H1 (cell line): ENCODE measurements at regions not wholly inside any gene's neighbourhood (a gene's known extent, or its start where the extent isn't known, plus 50 kb on each side); places are given as distances from the start of the nearest gene placed in this dataset.
A peak's percentile ranks its signal among the peaks of the same experiment; 100 is the strongest.

Source experiments
- CTCF ChIA-PET: fragments of 300-600 bp; sonication (Branson Sonifier 250); formaldehyde crosslinking; loops from one replicate; lab custom pipeline; 2021; ENCODE audit not compliant: partially characterized antibody; lab: Charles Lee
- POLR2A ChIA-PET: fragments of 300-600 bp; sonication (Branson Sonifier 250); formaldehyde crosslinking; loops from one replicate; lab custom pipeline; 2021; ENCODE audit warnings: inconsistent platforms; ENCODE audit not compliant: partially characterized antibody; lab: Charles Lee
- DNase-seq, 2 experiments: peaks; one replicate each; pipeline versions ENCODE4 v3.0.0 to v3.0.0-alpha.2; 2010 to 2022; ENCODE audit warnings: low spot score in 2 of 2, low read depth in 1 of 2, mixed read lengths in 1 of 2
- FAIRE-seq: peaks from 2 replicates; lab custom pipeline; 2011; peaks lifted over from hg19 to GRCh38; lab: Jason Lieb, UNC
- H2AFZ ChIP-seq: 2 replicates; pipeline ENCODE4 v1.8.1; 2012; ENCODE audit warnings: low read length, inconsistent platforms
- H2AK5ac ChIP-seq: 2 replicates; pipeline ENCODE4 v1.6.1; 2013; ENCODE audit warnings: low read depth, low read length
- H2BK120ac ChIP-seq: replicated peaks from 2 replicates; pipeline ENCODE3; 2013; ENCODE audit warnings: low read depth, low read length, inconsistent platforms
- H2BK12ac ChIP-seq: 2 replicates; pipeline ENCODE4 v1.6.1; 2013; ENCODE audit warnings: low read depth, low read length
- H2BK15ac ChIP-seq: 2 replicates; pipeline ENCODE4 v1.6.1; 2013; ENCODE audit warnings: low read length
- H2BK20ac ChIP-seq: 2 replicates; pipeline ENCODE4 v1.6.1; 2013; ENCODE audit warnings: low read length
- H2BK5ac ChIP-seq: 2 replicates; pipeline ENCODE4 v1.6.1; 2013; ENCODE audit warnings: low read depth, low read length
- H3K14ac ChIP-seq: 2 replicates; pipeline ENCODE4 v1.6.1; 2013; ENCODE audit warnings: inconsistent platforms; ENCODE audit not compliant: insufficient read length
- H3K18ac ChIP-seq: 2 replicates; pipeline ENCODE4 v1.6.1; 2013; ENCODE audit warnings: low read length; ENCODE audit errors: extremely low read depth
- H3K23ac ChIP-seq: 2 replicates; pipeline ENCODE4 v1.6.1; 2013; ENCODE audit warnings: inconsistent platforms; ENCODE audit not compliant: insufficient read length
- H3K23me2 ChIP-seq: 2 replicates; pipeline ENCODE4 v1.6.1; 2013; ENCODE audit warnings: low read depth, low read length
- H3K27ac ChIP-seq: 2 replicates; pipeline ENCODE4 v1.6.1; 2011; ENCODE audit warnings: low read depth, low read length, inconsistent platforms
- H3K27me3 ChIP-seq, 4 experiments: replicated peaks in 1 of 4; 1 replicate in 1 of 4; 2 replicates in 3 of 4; pipeline versions ENCODE4 v1.6.1 to v1.8.1; 2011 to 2013; ENCODE audit warnings: low read length in 3 of 4, mild to moderate bottlenecking in 3 of 4, inconsistent platforms in 2 of 4, mixed read lengths in 2 of 4, moderate library complexity in 1 of 4; ENCODE audit not compliant: control insufficient read depth in 3 of 4, insufficient read depth in 3 of 4; ENCODE audit errors: extremely low read depth in 1 of 4
- H3K36me3 ChIP-seq, 4 experiments: 2 replicates each; pipeline versions ENCODE4 v1.6.1 to v1.8.1; 2011 to 2013; ENCODE audit warnings: mild to moderate bottlenecking in 4 of 4, low read length in 3 of 4, moderate library complexity in 2 of 4, control low read depth in 1 of 4, inconsistent platforms in 1 of 4; ENCODE audit not compliant: insufficient read depth in 4 of 4, control insufficient read depth in 2 of 4
- H3K4ac ChIP-seq: replicated peaks from 2 replicates; pipeline ENCODE3; 2013; ENCODE audit warnings: low read length, low read depth, mixed read lengths, inconsistent platforms; ENCODE audit not compliant: insufficient read length
- H3K4me1 ChIP-seq, 4 experiments: replicated peaks in 1 of 4; 1 replicate in 1 of 4; 2 replicates in 3 of 4; pipeline versions ENCODE4 v1.6.1 to v1.8.1; 2011 to 2013; ENCODE audit warnings: low read length in 3 of 4, inconsistent platforms in 2 of 4, mixed read lengths in 1 of 4; ENCODE audit not compliant: insufficient read depth in 4 of 4, control insufficient read depth in 3 of 4
- H3K4me2 ChIP-seq, 2 experiments: 2 replicates each; pipeline versions ENCODE4 v1.6.1 to v1.8.1; 2011 to 2013; ENCODE audit warnings: low read depth in 2 of 2, low read length in 2 of 2, control low read depth in 1 of 2, inconsistent platforms in 1 of 2, mild to moderate bottlenecking in 1 of 2; ENCODE audit not compliant: insufficient read depth in 1 of 2
- H3K4me3 ChIP-seq, 4 experiments: fragments of 200-600, 300-600 bp in 1 of 4; sonication (generic), shearing (Covaris generic), sonication (Bioruptor Twin) in 1 of 4; 2 replicates each; pipeline versions ENCODE4 v1.5.1 to v1.8.1; 2011 to 2016; ENCODE audit warnings: low read length in 4 of 4, low read depth in 3 of 4, control low read depth in 2 of 4, inconsistent platforms in 2 of 4, mild to moderate bottlenecking in 2 of 4, mixed read lengths in 1 of 4, moderate library complexity in 1 of 4; ENCODE audit not compliant: insufficient read depth in 2 of 4; ENCODE audit errors: extremely low read depth in 1 of 4
- H3K56ac ChIP-seq: replicated peaks from 2 replicates; pipeline ENCODE3; 2013; ENCODE audit warnings: low read depth, mild to moderate bottlenecking, mixed read lengths, low read length, inconsistent platforms; ENCODE audit not compliant: insufficient read length
- H3K79me1 ChIP-seq: 2 replicates; pipeline ENCODE4 v1.6.1; 2013; ENCODE audit warnings: low read depth, low read length, control low read depth
- H3K79me2 ChIP-seq, 2 experiments: 2 replicates each; pipeline versions ENCODE4 v1.6.1 to v1.8.1; 2012 to 2013; ENCODE audit warnings: low read length in 2 of 2, mild to moderate bottlenecking in 2 of 2, inconsistent platforms in 1 of 2; ENCODE audit not compliant: insufficient read depth in 2 of 2, control insufficient read depth in 1 of 2
- H3K9ac ChIP-seq, 4 experiments: replicated peaks in 1 of 4; 1 replicate in 1 of 4; 2 replicates in 3 of 4; pipeline versions ENCODE4 v1.6.1 to v1.8.1; 2011 to 2013; ENCODE audit warnings: low read depth in 3 of 4, low read length in 3 of 4, control low read depth in 2 of 4, mild to moderate bottlenecking in 2 of 4, moderate library complexity in 2 of 4, inconsistent platforms in 1 of 4; ENCODE audit errors: extremely low read depth in 1 of 4
- H3K9me3 ChIP-seq, 2 experiments: 2 replicates each; pipeline versions ENCODE4 v1.6.1 to v1.8.1; 2012 to 2013; ENCODE audit warnings: mild to moderate bottlenecking in 2 of 2, moderate library complexity in 2 of 2, control low read depth in 1 of 2, inconsistent platforms in 1 of 2, low read depth in 1 of 2, low read length in 1 of 2, mixed read lengths in 1 of 2; ENCODE audit not compliant: insufficient read depth in 2 of 2
- H4K20me1 ChIP-seq, 2 experiments: replicated peaks in 1 of 2; 2 replicates each; pipeline versions ENCODE3 to v1.8.1; 2011 to 2013; ENCODE audit warnings: inconsistent platforms in 2 of 2, low read length in 2 of 2, mild to moderate bottlenecking in 1 of 2; ENCODE audit not compliant: insufficient read depth in 2 of 2, control insufficient read depth in 1 of 2
- H4K5ac ChIP-seq: 2 replicates; pipeline ENCODE4 v1.6.1; 2013; ENCODE audit warnings: low read length, low read depth, mixed read lengths, inconsistent platforms; ENCODE audit not compliant: insufficient read length
- H4K8ac ChIP-seq: 2 replicates; pipeline ENCODE4 v1.8.0; 2013; ENCODE audit warnings: mild to moderate bottlenecking, moderate library complexity, low read length, inconsistent platforms; ENCODE audit not compliant: insufficient read depth; ENCODE audit errors: extremely low read depth
- H4K91ac ChIP-seq: replicated peaks from 2 replicates; pipeline ENCODE3; 2013; ENCODE audit warnings: low read length, mixed read lengths, inconsistent platforms; ENCODE audit not compliant: insufficient read length
- ATF3 ChIP-seq: IDR thresholded peaks from 2 replicates; pipeline ENCODE4 v1.6.1; 2011; ENCODE audit warnings: low read depth, mild to moderate bottlenecking, low read length; ENCODE audit not compliant: insufficient read depth
- CHD2 ChIP-seq: IDR thresholded peaks from 2 replicates; pipeline ENCODE4 v1.6.1; 2012; ENCODE audit warnings: low read length, improper control_type of control experiment
- CTBP2 ChIP-seq: IDR thresholded peaks from 2 replicates; pipeline ENCODE4 v1.7.0; 2011; ENCODE audit warnings: borderline replicate concordance, mild to moderate bottlenecking, moderate library complexity, mixed read lengths, low read length; ENCODE audit not compliant: insufficient read depth, insufficient read length
- KDM4A ChIP-seq: IDR thresholded peaks from one replicate; pipeline ENCODE4 v1.7.1; 2012; ENCODE audit warnings: low read depth, mild to moderate bottlenecking, moderate library complexity, low read length, inconsistent platforms; ENCODE audit not compliant: severe bottlenecking
- POU5F1 ChIP-seq: IDR thresholded peaks from 2 replicates; pipeline ENCODE4 v1.6.1; 2011; ENCODE audit warnings: low read depth, mild to moderate bottlenecking, low read length, moderate library complexity
- RFX5 ChIP-seq: IDR thresholded peaks from 2 replicates; pipeline ENCODE4 v1.6.1; 2011; ENCODE audit warnings: low read depth, low read length, improper control_type of control experiment, borderline replicate concordance
- RNF2 ChIP-seq: fragments of 200-900, 300-1000 bp; sonication (generic); IDR thresholded peaks from 2 replicates; pipeline ENCODE4 v1.7.1; 2016; ENCODE audit warnings: borderline replicate concordance, low read depth, mild to moderate bottlenecking, antibody characterized with exemption, low read length; ENCODE audit not compliant: poor library complexity, severe bottlenecking; ENCODE audit errors: missing control alignments
- RXRA ChIP-seq: IDR thresholded peaks from 2 replicates; pipeline ENCODE4 v1.6.1; 2011; ENCODE audit warnings: low read depth, mild to moderate bottlenecking, low read length, moderate library complexity; ENCODE audit not compliant: insufficient read depth
- SP2 ChIP-seq: IDR thresholded peaks from 2 replicates; pipeline ENCODE4 v1.6.1; 2012; ENCODE audit warnings: mild to moderate bottlenecking, low read length, inconsistent platforms
- TAF7 ChIP-seq: optimal IDR thresholded peaks from 2 replicates; pipeline ENCODE3; 2011; ENCODE audit warnings: low read depth, mild to moderate bottlenecking, inconsistent platforms, low read length, moderate library complexity, borderline replicate concordance
- TBP ChIP-seq: IDR thresholded peaks from 2 replicates; pipeline ENCODE4 v1.6.1; 2011; ENCODE audit warnings: low read depth, low read length, improper control_type of control experiment
- TEAD4 ChIP-seq: IDR thresholded peaks from 2 replicates; pipeline ENCODE4 v1.6.1; 2012; ENCODE audit warnings: low read depth, low read length, inconsistent platforms, mixed read lengths
- USF2 ChIP-seq: IDR thresholded peaks from 2 replicates; pipeline ENCODE4 v1.6.1; 2011; ENCODE audit warnings: low read length, improper control_type of control experiment
- WGBS, 2 experiments: shearing (Covaris generic) in 1 of 2; methylation state at CpG; one replicate each; pipeline versions ENCODE4 v1.1.6 to v1.1.7; 2013 to 2015; ENCODE audit warnings: low lambda C conversion rate in 2 of 2, mixed read lengths in 2 of 2, inconsistent platforms in 1 of 2, low coverage in 1 of 2, missing lambda C conversion rate in 1 of 2; ENCODE audit not compliant: insufficient replicate concordance in 2 of 2, insufficient coverage in 1 of 2, insufficient read length in 1 of 2; ENCODE audit errors: extremely low coverage in 1 of 2, missing lambda C conversion rate in 1 of 2; 5-methylcytosine and 5-hydroxymethylcytosine counted together

- CTCF ChIA-PET, result no interaction called here
- no peak overlapping the region for H3K18ac ChIP-seq
- peak; percentile 13 for FAIRE-seq
- TF ChIP-seq USF2 (no peak), CTBP2 (no peak), TBP (no peak), RXRA (no peak), POU5F1 (no peak), KDM4A (no peak), RNF2 (no peak), TAF7 (no peak), SP2 (no peak), TEAD4 (no peak), CHD2 (no peak), RFX5 (no peak), ATF3 (no peak)
Observed at GRCh38 chrX:34382416-34382815, 250.3 kb upstream of the FAM47A start.

More at GRCh38 chrX:34382416-34382815, 250.3 kb upstream of the FAM47A start:
- H3K27ac ChIP-seq, result no peak overlapping the region
- no peaks in the 10 kb centered on the region for H3K9me3 ChIP-seq
- no peak overlapping the region for H3K56ac ChIP-seq
- no peaks in the 10 kb centered on the region for H3K27me3 ChIP-seq
- no peak overlapping the region for H4K5ac ChIP-seq
- H3K4ac ChIP-seq, result no peak overlapping the region
- no peak overlapping the region for H3K23ac ChIP-seq
- no peak overlapping the region for H2BK15ac ChIP-seq
- 92% methylated on average over 2 of the region's 2 CpGs; no CpG with 5 or more reads in 1 of the 2 experiments for WGBS, 2 experiments
- POLR2A ChIA-PET, result no interaction called here
- H3K4me2 ChIP-seq, result no peak overlapping the region
- no peaks in the 10 kb centered on the region for H4K20me1 ChIP-seq
- H2BK120ac ChIP-seq, result no peak overlapping the region
- no peaks in the 10 kb centered on the region for H3K36me3 ChIP-seq
- no peak overlapping the region for H3K9ac ChIP-seq
- no peaks in the 10 kb centered on the region for H3K23me2 ChIP-seq
- no peak overlapping the region for H2BK20ac ChIP-seq
- no peak overlapping the region for H2BK12ac ChIP-seq
- H4K8ac ChIP-seq, result no peak overlapping the region
- no peak overlapping the region for H2AK5ac ChIP-seq
- no peak overlapping the region for H2AFZ ChIP-seq
- no peak overlapping the region for H3K4me3 ChIP-seq
- H3K14ac ChIP-seq, result no peak overlapping the region
- no peaks in the 10 kb centered on the region for H3K79me2 ChIP-seq
- H2BK5ac ChIP-seq, result no peak overlapping the region
- H3K4me1 ChIP-seq, result no peaks in the 10 kb centered on the region
- no peak overlapping the region for H4K91ac ChIP-seq
- no peaks in the 10 kb centered on the region for H3K79me1 ChIP-seq
- no peak for DNase-seq
